ENCODE measurements at regions not wholly inside any gene's neighbourhood (a gene's known extent, or its start where the extent isn't known, plus 50 kb on each side); places are given as distances from the start of the nearest gene placed in this dataset.

DNA sequence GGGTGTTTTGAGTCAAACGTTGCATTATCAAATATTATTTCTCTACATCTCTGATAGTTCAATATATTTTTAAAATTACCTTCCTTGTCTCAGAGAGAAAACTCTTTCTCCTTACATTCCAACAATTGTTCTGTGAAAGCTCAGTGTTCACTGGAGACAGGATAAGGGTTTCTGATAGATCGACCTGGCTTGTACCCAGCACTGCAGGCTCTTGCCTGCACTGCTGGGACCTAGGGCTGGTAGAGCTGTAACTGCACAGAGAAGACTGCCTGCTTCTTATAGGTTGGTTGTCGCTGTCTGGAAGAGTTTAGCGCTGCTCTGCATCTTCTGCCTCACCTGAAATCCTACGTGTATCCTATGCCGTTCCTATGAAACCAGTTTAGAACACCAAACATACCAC, 249.9 kb upstream of the LRTM1 start:
- Histone ChIP-seq H3K27ac (no peak overlapping the region), H3K4me1 (no peaks in the 10 kb centered on the region), H3K4me3 (no peak overlapping the region), H3K9me3 (no peaks in the 10 kb centered on the region), H3K4me2 (no peak overlapping the region)
- FAIRE-seq (no peak), ATAC-seq (no peak), DNase-seq (ENCODE audit: low read depth in 1 of 2, low spot score in 1 of 2) (no peak)
- POLR2A ChIA-PET, result no interaction called here
- WGBS (ENCODE audit: missing lambda C conversion rate), result 11% methylated on average over 6 of the region's 6 CpGs
- TF ChIP-seq JUNB (IDR thresholded peaks at IDR 0.05) (no peak), CBX2 (IDR thresholded peaks at IDR 0.05; ENCODE audit: borderline replicate concordance, low read depth) (no peak), NPAS2 (CRISPR knock-in tag; IDR thresholded peaks at IDR 0.05; ENCODE audit: borderline replicate concordance) (no peak), POLR2A (IDR thresholded peaks at IDR 0.05; ENCODE audit: low read length) (no peak), TFCP2L1 (CRISPR knock-in tag; IDR thresholded peaks at IDR 0.05) (no peak), KDM1A (IDR thresholded peaks at IDR 0.05; ENCODE audit: low read depth) (no peak), EHF (CRISPR knock-in tag; IDR thresholded peaks at IDR 0.05) (no peak), EP300 (IDR thresholded peaks at IDR 0.05) (no peak), HOXB13 (CRISPR knock-in tag; IDR thresholded peaks at IDR 0.05; ENCODE audit: low read depth) (no peak), FOSL2 (IDR thresholded peaks at IDR 0.05) (no peak), FOSL2 (CRISPR knock-in tag; IDR thresholded peaks at IDR 0.05) (no peak), CEBPB (IDR thresholded peaks at IDR 0.05) (no peak), MAFK (IDR thresholded peaks at IDR 0.05; ENCODE audit: partially characterized antibody) (no peak), RCOR1 (IDR thresholded peaks at IDR 0.05; ENCODE audit: low read depth, low read length) (no peak), KDM5A (IDR thresholded peaks at IDR 0.05) (no peak), MYC (IDR thresholded peaks at IDR 0.05; ENCODE audit: borderline replicate concordance, low read length) (no peak), ESRRA (IDR thresholded peaks at IDR 0.05; ENCODE audit: borderline replicate concordance, low read length) (no peak)
- TF ChIP-seq, protein P1, sequence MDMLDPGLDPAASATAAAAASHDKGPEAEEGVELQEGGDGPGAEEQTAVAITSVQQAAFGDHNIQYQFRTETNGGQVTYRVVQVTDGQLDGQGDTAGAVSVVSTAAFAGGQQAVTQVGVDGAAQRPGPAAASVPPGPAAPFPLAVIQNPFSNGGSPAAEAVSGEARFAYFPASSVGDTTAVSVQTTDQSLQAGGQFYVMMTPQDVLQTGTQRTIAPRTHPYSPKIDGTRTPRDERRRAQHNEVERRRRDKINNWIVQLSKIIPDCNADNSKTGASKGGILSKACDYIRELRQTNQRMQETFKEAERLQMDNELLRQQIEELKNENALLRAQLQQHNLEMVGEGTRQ (IDR thresholded peaks at IDR 0.05), result no peak
- CTCF ChIA-PET, result no interaction called here

DNA sequence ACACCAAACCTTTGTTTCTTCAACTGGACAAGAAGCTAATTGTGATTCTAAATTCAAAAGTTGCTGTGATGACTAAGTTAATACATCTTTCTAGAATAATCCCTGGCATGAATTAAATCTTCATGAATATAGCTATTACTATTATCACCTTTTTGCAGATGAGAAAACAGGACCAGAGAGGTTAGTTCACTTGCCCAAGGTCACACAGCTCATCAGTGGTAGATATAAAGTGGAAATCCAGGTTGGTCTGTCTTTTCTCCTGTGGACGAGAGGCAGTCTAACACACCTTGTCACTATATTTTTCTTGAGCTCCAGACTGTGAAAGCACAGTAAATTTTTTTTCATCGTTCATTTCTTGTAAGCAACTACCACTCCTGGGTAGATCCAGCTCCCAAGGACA, 247.6 kb upstream of the LRTM1 start:
- ATAC-seq, result no peak
- Histone ChIP-seq H3K4me3 (no peak overlapping the region), H3K9me3 (no peaks in the 10 kb centered on the region), H3K27ac (no peak overlapping the region), H3K4me2 (no peak overlapping the region), H3K4me1 (no peaks in the 10 kb centered on the region)
- 3% methylated on average over 2 of the region's 2 CpGs for WGBS (ENCODE audit: missing lambda C conversion rate)
- FAIRE-seq, result no peak
- CTCF ChIA-PET, result interaction anchor here (1.4 to 1.5 kb wide), 3 partner anchors 20 to 321 kb away, joined by 3 read pairs; no protein-coding TSS in a partner anchor
- no peak for TF ChIP-seq MAZ (IDR thresholded peaks at IDR 0.05; ENCODE audit: borderline replicate concordance, low read depth, low read length)
- no peak for TF ChIP-seq JUNB (IDR thresholded peaks at IDR 0.05)
- no peak for TF ChIP-seq KDM5A (IDR thresholded peaks at IDR 0.05)
- TF ChIP-seq, protein P2, sequence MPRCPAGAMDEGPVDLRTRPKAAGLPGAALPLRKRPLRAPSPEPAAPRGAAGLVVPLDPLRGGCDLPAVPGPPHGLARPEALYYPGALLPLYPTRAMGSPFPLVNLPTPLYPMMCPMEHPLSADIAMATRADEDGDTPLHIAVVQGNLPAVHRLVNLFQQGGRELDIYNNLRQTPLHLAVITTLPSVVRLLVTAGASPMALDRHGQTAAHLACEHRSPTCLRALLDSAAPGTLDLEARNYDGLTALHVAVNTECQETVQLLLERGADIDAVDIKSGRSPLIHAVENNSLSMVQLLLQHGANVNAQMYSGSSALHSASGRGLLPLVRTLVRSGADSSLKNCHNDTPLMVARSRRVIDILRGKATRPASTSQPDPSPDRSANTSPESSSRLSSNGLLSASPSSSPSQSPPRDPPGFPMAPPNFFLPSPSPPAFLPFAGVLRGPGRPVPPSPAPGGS (IDR thresholded peaks at IDR 0.05), result no peak
- no peak for TF ChIP-seq EHF (CRISPR knock-in tag; IDR thresholded peaks at IDR 0.05)
- TF ChIP-seq, protein P3, sequence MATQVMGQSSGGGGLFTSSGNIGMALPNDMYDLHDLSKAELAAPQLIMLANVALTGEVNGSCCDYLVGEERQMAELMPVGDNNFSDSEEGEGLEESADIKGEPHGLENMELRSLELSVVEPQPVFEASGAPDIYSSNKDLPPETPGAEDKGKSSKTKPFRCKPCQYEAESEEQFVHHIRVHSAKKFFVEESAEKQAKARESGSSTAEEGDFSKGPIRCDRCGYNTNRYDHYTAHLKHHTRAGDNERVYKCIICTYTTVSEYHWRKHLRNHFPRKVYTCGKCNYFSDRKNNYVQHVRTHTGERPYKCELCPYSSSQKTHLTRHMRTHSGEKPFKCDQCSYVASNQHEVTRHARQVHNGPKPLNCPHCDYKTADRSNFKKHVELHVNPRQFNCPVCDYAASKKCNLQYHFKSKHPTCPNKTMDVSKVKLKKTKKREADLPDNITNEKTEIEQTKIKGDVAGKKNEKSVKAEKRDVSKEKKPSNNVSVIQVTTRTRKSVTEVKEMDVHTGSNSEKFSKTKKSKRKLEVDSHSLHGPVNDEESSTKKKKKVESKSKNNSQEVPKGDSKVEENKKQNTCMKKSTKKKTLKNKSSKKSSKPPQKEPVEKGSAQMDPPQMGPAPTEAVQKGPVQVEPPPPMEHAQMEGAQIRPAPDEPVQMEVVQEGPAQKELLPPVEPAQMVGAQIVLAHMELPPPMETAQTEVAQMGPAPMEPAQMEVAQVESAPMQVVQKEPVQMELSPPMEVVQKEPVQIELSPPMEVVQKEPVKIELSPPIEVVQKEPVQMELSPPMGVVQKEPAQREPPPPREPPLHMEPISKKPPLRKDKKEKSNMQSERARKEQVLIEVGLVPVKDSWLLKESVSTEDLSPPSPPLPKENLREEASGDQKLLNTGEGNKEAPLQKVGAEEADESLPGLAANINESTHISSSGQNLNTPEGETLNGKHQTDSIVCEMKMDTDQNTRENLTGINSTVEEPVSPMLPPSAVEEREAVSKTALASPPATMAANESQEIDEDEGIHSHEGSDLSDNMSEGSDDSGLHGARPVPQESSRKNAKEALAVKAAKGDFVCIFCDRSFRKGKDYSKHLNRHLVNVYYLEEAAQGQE (IDR thresholded peaks at IDR 0.05), result no peak
- TF ChIP-seq, protein P4, sequence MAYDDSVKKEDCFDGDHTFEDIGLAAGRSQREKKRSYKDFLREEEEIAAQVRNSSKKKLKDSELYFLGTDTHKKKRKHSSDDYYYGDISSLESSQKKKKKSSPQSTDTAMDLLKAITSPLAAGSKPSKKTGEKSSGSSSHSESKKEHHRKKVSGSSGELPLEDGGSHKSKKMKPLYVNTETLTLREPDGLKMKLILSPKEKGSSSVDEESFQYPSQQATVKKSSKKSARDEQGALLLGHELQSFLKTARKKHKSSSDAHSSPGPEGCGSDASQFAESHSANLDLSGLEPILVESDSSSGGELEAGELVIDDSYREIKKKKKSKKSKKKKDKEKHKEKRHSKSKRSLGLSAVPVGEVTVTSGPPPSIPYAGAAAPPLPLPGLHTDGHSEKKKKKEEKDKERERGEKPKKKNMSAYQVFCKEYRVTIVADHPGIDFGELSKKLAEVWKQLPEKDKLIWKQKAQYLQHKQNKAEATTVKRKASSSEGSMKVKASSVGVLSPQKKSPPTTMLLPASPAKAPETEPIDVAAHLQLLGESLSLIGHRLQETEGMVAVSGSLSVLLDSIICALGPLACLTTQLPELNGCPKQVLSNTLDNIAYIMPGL (CRISPR knock-in tag; IDR thresholded peaks at IDR 0.05; ENCODE audit: borderline replicate concordance), result no peak
- TF ChIP-seq SMC3 (IDR thresholded peaks at IDR 0.05), result no peak
- no peak for TF ChIP-seq RCOR1 (IDR thresholded peaks at IDR 0.05; ENCODE audit: low read depth, low read length)
- no peak for TF ChIP-seq NFE2L2 (conservative IDR thresholded peaks at IDR 0.05; ENCODE audit: low read length)
- TF ChIP-seq CHD4 (IDR thresholded peaks at IDR 0.05; ENCODE audit: borderline replicate concordance), result no peak
- TF ChIP-seq ZFP36 (IDR thresholded peaks at IDR 0.05; ENCODE audit: borderline replicate concordance, partially characterized antibody), result no peak
- POLR2A ChIA-PET, result no interaction called here
- no peak for DNase-seq (ENCODE audit: low read depth in 1 of 2, low spot score in 1 of 2)
